HEK293 (cell line): ENCODE measurements at regions not wholly inside any gene's neighbourhood (a gene's known extent, or its start where the extent isn't known, plus 50 kb on each side); places are given as distances from the start of the nearest gene placed in this dataset.

Experiments
- CTCF ChIA-PET: fragments of 350-600 bp; formaldehyde crosslinking; extraction: SDS; loops from one replicate; lab custom pipeline; 2021; ENCODE audit warnings: antibody characterized with exemption; lab: Yijun Ruan, JAX
- POLR2A ChIA-PET: fragments of 300-600 bp; formaldehyde crosslinking; extraction: SDS; loops from one replicate; lab custom pipeline; 2020; ENCODE audit warnings: antibody characterized with exemption, inconsistent platforms; lab: Yijun Ruan, JAX
- H3K27ac ChIP-seq: fragments of 200-500 bp; sonication (Bioruptor generic); 2 replicates; pipeline ENCODE4 v1.5.1; 2014; ENCODE audit warnings: low read depth, low read length, control low read depth, inconsistent platforms; ENCODE audit errors: extremely low read depth
- H3K36me3 ChIP-seq, 2 experiments: fragments of 200-500 bp in 1 of 2; sonication (Bioruptor generic) in 1 of 2; 1 replicate in 1 of 2; 2 replicates in 1 of 2; pipeline ENCODE4 v1.5.1; 2014 to 2017; ENCODE audit warnings: inconsistent platforms in 2 of 2, low read length in 2 of 2; ENCODE audit not compliant: control insufficient read depth in 2 of 2, insufficient read depth in 1 of 2
- H3K4me1 ChIP-seq: fragments of 200-500 bp; sonication (Bioruptor generic); 2 replicates; pipeline ENCODE4 v1.5.1; 2014; ENCODE audit warnings: mild to moderate bottlenecking, low read length, inconsistent platforms; ENCODE audit not compliant: control insufficient read depth, insufficient read depth
- H3K4me3 ChIP-seq: 2 replicates; pipeline ENCODE4 v1.5.1; 2011; ENCODE audit warnings: low read depth, mild to moderate bottlenecking, control low read depth, low read length, moderate library complexity
- H3K9me3 ChIP-seq: fragments of 200-500 bp; sonication (Bioruptor generic); 2 replicates; pipeline ENCODE4 v1.5.1; 2014; ENCODE audit warnings: low read depth, low read length, inconsistent platforms; ENCODE audit not compliant: control insufficient read depth, insufficient read depth
- GLIS1 ChIP-seq: fragments of 450-650 bp; formaldehyde crosslinking; IDR thresholded peaks from 2 replicates; pipeline ENCODE4 v1.5.1; 2016; ENCODE audit warnings: missing biosample characterization, missing genetic modification characterization
- HOXA7 ChIP-seq: sonication (generic); formaldehyde crosslinking; IDR thresholded peaks from 2 replicates; pipeline ENCODE4 v1.8.1; 2022; ENCODE audit warnings: missing genetic modification reagents, borderline replicate concordance
- HOXC10 ChIP-seq: sonication (generic); formaldehyde crosslinking; IDR thresholded peaks from 2 replicates; pipeline ENCODE4 v1.8.1; 2023; ENCODE audit warnings: mild to moderate bottlenecking, missing genetic modification reagents
- SCRT2 ChIP-seq: fragments of 450-650 bp; formaldehyde crosslinking; IDR thresholded peaks from 2 replicates; pipeline ENCODE4 v1.5.1; 2016; ENCODE audit warnings: missing biosample characterization, missing genetic modification characterization
- ZFHX2 ChIP-seq: fragments of 450-650 bp; formaldehyde crosslinking; conservative IDR thresholded peaks from 2 replicates; pipeline ENCODE4 v1.5.1; 2016; ENCODE audit warnings: missing biosample characterization, missing genetic modification characterization
- ZNF114 ChIP-seq: fragments of 450-650 bp; formaldehyde crosslinking; IDR thresholded peaks from 2 replicates; pipeline ENCODE4 v1.5.0; 2017; ENCODE audit warnings: missing biosample characterization, missing genetic modification characterization
- ZNF157 ChIP-seq: fragments of 450-650 bp; formaldehyde crosslinking; IDR thresholded peaks from 2 replicates; pipeline ENCODE4 v1.5.1; 2016; ENCODE audit warnings: missing biosample characterization, missing genetic modification characterization
- ZNF2 ChIP-seq: fragments of 450-650 bp; formaldehyde crosslinking; IDR thresholded peaks from 2 replicates; pipeline ENCODE4 v1.5.1; 2016; ENCODE audit warnings: missing biosample characterization, missing genetic modification characterization
- ZNF426 ChIP-seq: fragments of 450-650 bp; formaldehyde crosslinking; IDR thresholded peaks from 2 replicates; pipeline ENCODE4 v1.5.1; 2017; ENCODE audit warnings: missing biosample characterization, missing genetic modification characterization, mild to moderate bottlenecking, inconsistent platforms, moderate library complexity
- ZNF529 ChIP-seq: fragments of 450-650 bp; formaldehyde crosslinking; IDR thresholded peaks from 2 replicates; pipeline ENCODE4 v1.5.1; 2017; ENCODE audit warnings: missing genetic modification characterization, missing biosample characterization; ENCODE audit not compliant: insufficient replicate concordance
- ZNF585B ChIP-seq: fragments of 450-650 bp; formaldehyde crosslinking; IDR thresholded peaks from 2 replicates; pipeline ENCODE4 v1.5.1; 2016; ENCODE audit warnings: missing biosample characterization, missing genetic modification characterization
- ZNF654 ChIP-seq: fragments of 450-650 bp; formaldehyde crosslinking; IDR thresholded peaks from 2 replicates; pipeline ENCODE4 v1.5.1; 2016; ENCODE audit warnings: low read depth, missing biosample characterization, missing genetic modification characterization
- ZNF843 ChIP-seq: fragments of 450-650 bp; formaldehyde crosslinking; IDR thresholded peaks from 2 replicates; pipeline ENCODE4 v1.5.1; 2016; ENCODE audit warnings: missing biosample characterization, missing genetic modification characterization
- ZSCAN30 ChIP-seq: fragments of 450-650 bp; IDR thresholded peaks from 2 replicates; pipeline ENCODE4 v1.5.1; 2018; ENCODE audit warnings: missing biosample characterization, mild to moderate bottlenecking, missing genetic modification characterization, moderate library complexity
- ZXDB ChIP-seq: fragments of 450-650 bp; formaldehyde crosslinking; IDR thresholded peaks from 2 replicates; pipeline ENCODE4 v1.5.1; 2016; ENCODE audit warnings: missing biosample characterization, missing genetic modification characterization
- TF ChIP-seq, protein P1 (sequence below): fragments of 450-650 bp; formaldehyde crosslinking; IDR thresholded peaks from 2 replicates; pipeline ENCODE4 v1.5.1; 2017; ENCODE audit warnings: missing biosample characterization, missing genetic modification characterization
- TF ChIP-seq, protein P2 (sequence below): fragments of 450-650 bp; formaldehyde crosslinking; IDR thresholded peaks from 2 replicates; pipeline ENCODE4 v1.5.1; 2017; ENCODE audit warnings: missing biosample characterization, missing genetic modification characterization
- TF ChIP-seq, protein P3 (sequence below): fragments of 450-650 bp; formaldehyde crosslinking; IDR thresholded peaks from 2 replicates; pipeline ENCODE4 v1.5.0; 2017; ENCODE audit warnings: missing biosample characterization, missing genetic modification characterization, borderline replicate concordance
- TF ChIP-seq, protein P4 (sequence below): fragments of 450-650 bp; formaldehyde crosslinking; IDR thresholded peaks from 2 replicates; pipeline ENCODE4 v1.5.1; 2016; ENCODE audit warnings: missing biosample characterization, missing genetic modification characterization

DNA sequence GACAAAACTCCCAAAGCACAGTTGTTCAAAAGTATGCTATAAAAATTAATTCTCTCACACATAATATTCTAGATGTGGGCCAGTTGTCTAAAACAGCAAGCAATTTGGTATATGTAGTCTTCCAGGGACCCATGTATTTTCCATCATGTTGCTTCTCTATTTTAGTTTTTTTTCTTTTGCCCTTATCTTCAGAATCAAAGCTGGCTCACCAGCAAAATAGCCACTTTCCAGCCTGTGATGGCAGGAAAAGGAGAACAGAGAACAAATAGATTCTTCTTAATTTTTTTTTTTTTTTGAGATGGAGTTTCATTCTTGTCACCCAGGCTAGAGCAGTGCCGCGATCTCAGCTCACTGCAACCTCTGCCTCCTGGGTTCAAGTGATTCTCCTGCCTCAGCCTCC lies 680.8 kb upstream of the TENM3 start (continued):
- TF ChIP-seq, protein P1, sequence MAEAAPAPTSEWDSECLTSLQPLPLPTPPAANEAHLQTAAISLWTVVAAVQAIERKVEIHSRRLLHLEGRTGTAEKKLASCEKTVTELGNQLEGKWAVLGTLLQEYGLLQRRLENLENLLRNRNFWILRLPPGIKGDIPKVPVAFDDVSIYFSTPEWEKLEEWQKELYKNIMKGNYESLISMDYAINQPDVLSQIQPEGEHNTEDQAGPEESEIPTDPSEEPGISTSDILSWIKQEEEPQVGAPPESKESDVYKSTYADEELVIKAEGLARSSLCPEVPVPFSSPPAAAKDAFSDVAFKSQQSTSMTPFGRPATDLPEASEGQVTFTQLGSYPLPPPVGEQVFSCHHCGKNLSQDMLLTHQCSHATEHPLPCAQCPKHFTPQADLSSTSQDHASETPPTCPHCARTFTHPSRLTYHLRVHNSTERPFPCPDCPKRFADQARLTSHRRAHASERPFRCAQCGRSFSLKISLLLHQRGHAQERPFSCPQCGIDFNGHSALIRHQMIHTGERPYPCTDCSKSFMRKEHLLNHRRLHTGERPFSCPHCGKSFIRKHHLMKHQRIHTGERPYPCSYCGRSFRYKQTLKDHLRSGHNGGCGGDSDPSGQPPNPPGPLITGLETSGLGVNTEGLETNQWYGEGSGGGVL (tag by site-specific recombination): no peak
- no peak for TF ChIP-seq HOXC10 (CRISPR knock-in tag)
- TF ChIP-seq ZXDB: no peak

DNA sequence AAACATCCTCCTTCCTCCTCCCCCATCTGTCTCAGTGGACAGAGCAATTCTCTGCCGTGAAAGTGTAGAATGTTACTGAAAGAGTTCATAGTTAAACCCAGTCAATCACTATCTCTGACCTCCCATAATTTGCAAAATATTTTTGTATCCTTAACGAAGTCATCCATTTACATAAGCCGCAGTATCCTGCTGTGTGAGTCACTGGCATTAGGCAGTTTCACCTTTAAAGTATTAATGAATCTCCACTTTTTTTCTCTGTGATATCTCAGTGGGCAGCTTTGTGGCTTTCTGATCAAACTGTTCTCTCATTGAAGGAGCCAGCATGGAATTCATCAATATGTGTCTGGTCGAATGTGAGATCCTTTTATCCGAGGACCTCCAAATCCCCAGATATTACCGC lies 678.6 kb upstream of the TENM3 start:
- H3K27ac ChIP-seq: no peak overlapping the region
- CTCF ChIA-PET: no interaction called here
- TF ChIP-seq, protein P2, sequence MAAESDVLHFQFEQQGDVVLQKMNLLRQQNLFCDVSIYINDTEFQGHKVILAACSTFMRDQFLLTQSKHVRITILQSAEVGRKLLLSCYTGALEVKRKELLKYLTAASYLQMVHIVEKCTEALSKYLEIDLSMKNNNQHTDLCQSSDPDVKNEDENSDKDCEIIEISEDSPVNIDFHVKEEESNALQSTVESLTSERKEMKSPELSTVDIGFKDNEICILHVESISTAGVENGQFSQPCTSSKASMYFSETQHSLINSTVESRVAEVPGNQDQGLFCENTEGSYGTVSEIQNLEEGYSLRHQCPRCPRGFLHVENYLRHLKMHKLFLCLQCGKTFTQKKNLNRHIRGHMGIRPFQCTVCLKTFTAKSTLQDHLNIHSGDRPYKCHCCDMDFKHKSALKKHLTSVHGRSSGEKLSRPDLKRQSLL: no peak
- TF ChIP-seq ZFHX2 (tag by site-specific recombination) (no peak), ZNF843 (tag by site-specific recombination) (no peak)
- TF ChIP-seq, protein P3, sequence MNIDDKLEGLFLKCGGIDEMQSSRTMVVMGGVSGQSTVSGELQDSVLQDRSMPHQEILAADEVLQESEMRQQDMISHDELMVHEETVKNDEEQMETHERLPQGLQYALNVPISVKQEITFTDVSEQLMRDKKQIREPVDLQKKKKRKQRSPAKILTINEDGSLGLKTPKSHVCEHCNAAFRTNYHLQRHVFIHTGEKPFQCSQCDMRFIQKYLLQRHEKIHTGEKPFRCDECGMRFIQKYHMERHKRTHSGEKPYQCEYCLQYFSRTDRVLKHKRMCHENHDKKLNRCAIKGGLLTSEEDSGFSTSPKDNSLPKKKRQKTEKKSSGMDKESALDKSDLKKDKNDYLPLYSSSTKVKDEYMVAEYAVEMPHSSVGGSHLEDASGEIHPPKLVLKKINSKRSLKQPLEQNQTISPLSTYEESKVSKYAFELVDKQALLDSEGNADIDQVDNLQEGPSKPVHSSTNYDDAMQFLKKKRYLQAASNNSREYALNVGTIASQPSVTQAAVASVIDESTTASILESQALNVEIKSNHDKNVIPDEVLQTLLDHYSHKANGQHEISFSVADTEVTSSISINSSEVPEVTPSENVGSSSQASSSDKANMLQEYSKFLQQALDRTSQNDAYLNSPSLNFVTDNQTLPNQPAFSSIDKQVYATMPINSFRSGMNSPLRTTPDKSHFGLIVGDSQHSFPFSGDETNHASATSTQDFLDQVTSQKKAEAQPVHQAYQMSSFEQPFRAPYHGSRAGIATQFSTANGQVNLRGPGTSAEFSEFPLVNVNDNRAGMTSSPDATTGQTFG (tag by site-specific recombination): no peak
- POLR2A ChIA-PET: no interaction called here
- no peaks in the 10 kb centered on the region for H3K9me3 ChIP-seq
- no peaks in the 10 kb centered on the region for H3K4me1 ChIP-seq
- H3K4me3 ChIP-seq: no peak overlapping the region
- H3K36me3 ChIP-seq: no peaks in the 10 kb centered on the region

DNA sequence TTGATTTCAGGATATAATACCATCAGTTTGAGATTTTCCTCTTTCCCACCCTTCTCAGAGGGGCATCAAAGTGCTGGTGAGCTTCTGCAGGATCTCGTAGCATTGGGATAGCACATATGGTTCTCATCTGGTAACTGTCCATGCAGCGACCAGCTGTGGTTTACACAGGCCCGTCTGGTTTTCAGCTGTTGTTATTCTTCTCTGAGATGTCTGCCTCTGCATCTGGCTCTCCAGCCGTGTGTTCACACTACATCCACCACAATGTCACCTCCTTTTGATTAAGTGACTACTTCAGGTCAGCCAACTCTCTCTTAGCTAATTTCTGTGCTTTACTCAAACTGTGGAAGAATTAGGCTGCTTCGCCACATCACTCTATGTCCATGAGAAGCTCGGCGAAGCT lies 676.7 kb upstream of the TENM3 start:
- Histone ChIP-seq H3K9me3 (no peaks in the 10 kb centered on the region), H3K4me3 (no peak overlapping the region), H3K4me1 (no peaks in the 10 kb centered on the region), H3K27ac (no peak overlapping the region), H3K36me3 (no peaks in the 10 kb centered on the region)
- CTCF ChIA-PET: interaction anchor here (0.9 kb wide), 1 partner anchor 1235 kb away, joined by 3 read pairs; no protein-coding TSS in a partner anchor
- POLR2A ChIA-PET: no interaction called here
- TF ChIP-seq ZNF426 (tag by site-specific recombination) (no peak), ZNF585B (tag by site-specific recombination) (no peak), ZNF157 (tag by site-specific recombination) (peak; percentile 70), HOXA7 (CRISPR knock-in tag) (no peak)

DNA sequence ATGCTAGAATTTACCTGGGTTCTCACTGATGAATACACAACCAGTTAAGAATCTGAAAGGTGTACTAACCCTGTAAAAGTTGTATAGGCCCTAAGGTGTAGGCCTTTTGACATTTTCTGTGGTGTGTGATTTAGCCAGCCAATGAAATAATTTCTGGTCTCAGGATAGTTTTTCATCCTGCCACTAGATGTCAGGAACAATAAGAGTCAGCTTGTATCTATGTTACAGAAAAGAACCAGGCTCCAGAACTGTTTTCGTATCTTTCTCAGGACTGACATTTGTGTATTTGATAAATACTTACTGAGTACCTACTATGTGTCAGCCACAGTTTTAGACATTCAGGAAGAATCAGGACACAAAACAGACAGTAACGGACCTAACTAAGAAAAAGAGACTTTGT lies 673.6 kb upstream of the TENM3 start:
- H3K4me3 ChIP-seq: no peak overlapping the region
- ChIA-PET POLR2A (no interaction called here), CTCF (interaction anchor here (0.7 kb wide), 2 partner anchors 208 to 606 kb away, joined by 3 read pairs; no protein-coding TSS in a partner anchor)

More for the DNA sequence above, 673.6 kb upstream of the TENM3 start:
- H3K9me3 ChIP-seq: no peaks in the 10 kb centered on the region
- no peaks in the 10 kb centered on the region for H3K36me3 ChIP-seq
- TF ChIP-seq ZNF529 (tag by site-specific recombination) (no peak), ZNF2 (tag by site-specific recombination) (no peak), ZNF654 (peak; percentile 47), ZSCAN30 (tag by site-specific recombination) (0 out of 2 replicates have a peak, but pooled peaks have one; percentile 7), SCRT2 (tag by site-specific recombination) (no peak), GLIS1 (tag by site-specific recombination) (no peak), ZNF114 (tag by site-specific recombination) (no peak)
- TF ChIP-seq, protein P4, sequence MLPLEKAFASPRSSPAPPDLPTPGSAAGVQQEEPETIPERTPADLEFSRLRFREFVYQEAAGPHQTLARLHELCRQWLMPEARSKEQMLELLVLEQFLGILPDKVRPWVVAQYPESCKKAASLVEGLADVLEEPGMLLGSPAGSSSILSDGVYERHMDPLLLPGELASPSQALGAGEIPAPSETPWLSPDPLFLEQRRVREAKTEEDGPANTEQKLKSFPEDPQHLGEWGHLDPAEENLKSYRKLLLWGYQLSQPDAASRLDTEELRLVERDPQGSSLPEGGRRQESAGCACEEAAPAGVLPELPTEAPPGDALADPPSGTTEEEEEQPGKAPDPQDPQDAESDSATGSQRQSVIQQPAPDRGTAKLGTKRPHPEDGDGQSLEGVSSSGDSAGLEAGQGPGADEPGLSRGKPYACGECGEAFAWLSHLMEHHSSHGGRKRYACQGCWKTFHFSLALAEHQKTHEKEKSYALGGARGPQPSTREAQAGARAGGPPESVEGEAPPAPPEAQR (tag by site-specific recombination): no peak
- no peaks in the 10 kb centered on the region for H3K4me1 ChIP-seq
- H3K27ac ChIP-seq: no peak overlapping the region
